Right renal cortex interstitium (tissue), 3 donors: ENCODE measurements at regions not wholly inside any gene's neighbourhood (a gene's known extent, or its start where the extent isn't known, plus 50 kb on each side); places are given as distances from the start of the nearest gene placed in this dataset.

Source experiments
- DNase-seq, 3 donors: peaks; one replicate each; pipeline ENCODE4 v3.0.0-alpha.2; 2013; ENCODE audit warnings: low read depth in 3 of 3, low spot score in 2 of 3

DNA sequence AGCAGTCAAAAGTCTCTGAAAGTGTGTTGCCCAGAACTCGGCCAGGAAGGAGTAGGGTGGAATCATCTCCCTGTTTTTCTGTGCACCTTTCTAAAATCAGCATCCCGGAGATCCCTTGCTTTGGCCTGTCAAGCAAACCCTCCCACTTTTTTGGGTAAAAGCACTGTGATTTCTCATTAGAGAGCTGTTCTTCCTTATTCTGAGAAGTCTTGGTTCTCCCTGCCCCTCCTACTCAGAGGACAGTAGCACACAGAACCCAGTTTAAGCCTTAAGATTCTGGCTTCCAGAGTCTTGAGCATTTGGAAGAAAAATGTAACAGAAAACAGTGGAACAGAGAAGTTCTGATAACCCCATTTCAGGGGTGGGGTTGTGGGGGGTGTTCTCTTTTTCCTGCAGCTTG lies 52.6 kb upstream of the KATNAL1 start:
- no peak for DNase-seq

GRCh38 chr13:30360586-30360985 lies 53.2 kb upstream of the KATNAL1 start:
- no peak for DNase-seq

DNA sequence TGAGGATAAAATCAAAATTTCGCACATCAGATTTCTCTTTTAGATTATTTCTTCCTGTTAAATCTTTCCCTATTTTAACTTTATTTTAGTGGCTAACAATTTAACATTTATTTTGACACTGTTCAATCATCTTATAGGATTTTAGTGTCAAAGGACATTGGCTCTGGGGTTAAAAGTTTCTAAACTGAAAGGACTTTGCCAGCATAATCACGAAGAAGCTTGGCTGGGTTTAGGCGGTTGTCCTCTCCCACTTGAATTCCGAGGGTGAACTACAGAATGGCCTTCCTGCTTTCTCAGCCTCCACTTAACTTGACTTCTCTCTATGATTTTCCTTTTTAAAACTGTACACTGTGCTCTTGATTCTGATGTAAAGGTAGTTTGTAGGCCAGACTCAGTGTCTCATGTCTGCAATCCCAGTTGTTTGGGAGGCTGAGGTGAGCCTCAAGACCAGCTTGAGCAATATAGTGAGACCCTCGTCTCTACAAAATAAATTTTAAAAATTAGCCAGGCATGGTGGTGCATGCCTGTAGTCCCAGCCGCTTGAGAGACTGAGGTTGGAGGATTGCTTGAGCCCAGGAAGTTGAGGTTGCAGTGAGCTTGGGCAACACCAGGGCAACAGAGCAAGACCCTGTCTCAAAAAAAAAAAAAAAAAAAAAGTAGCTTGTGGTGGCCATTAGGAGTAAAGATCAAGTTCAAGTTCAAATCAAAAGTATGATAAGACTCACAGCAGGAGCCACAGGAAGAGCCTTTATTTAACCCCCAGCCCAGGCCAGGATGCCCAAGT lies 54.8 kb upstream of the KATNAL1 start:
- DNase-seq = no peak

DNA sequence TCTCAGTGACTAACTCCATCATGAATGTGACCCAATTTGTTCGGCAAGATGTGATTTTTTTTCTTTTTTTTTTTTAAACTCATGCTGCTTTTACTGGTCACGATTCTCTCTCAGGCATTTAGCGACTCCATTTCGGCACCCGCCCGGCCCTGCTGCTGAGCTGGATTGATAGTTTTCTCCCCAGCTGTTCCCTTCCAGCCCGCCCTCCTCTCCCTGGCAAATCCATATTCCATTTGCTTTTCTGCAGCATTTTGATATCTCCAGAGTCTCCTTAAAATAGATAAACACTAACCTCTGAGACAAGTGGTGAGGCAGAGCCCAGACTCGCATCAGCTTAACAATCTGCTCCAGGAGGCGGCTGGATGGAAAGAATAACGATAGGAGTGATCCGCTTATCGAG lies 55.5 kb upstream of the KATNAL1 start:
- no peak for DNase-seq

- DNase-seq = no peak
These were observed 56.4 kb upstream of the KATNAL1 start for GRCh38 chr13:30363725-30364124.

DNA sequence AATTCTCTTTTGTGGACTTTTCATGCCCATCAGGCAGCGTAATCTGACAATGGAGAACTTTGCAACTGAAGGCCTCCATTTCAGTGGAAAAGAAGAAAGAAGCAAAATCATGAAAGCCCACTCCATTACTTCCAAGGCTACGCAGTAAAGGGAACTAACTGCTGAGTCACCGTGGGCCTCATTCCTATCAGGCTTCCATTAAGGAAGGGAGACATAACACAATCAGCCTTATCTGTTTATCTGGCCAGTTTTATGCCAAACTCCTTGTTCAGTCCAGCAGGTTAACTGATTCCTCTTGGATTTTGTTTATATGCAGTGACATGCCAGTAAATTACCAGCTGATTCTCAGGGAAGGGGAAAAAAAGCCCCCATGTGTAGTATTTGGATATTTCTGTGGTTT lies 56.8 kb upstream of the KATNAL1 start:
- DNase-seq = no peak

DNA sequence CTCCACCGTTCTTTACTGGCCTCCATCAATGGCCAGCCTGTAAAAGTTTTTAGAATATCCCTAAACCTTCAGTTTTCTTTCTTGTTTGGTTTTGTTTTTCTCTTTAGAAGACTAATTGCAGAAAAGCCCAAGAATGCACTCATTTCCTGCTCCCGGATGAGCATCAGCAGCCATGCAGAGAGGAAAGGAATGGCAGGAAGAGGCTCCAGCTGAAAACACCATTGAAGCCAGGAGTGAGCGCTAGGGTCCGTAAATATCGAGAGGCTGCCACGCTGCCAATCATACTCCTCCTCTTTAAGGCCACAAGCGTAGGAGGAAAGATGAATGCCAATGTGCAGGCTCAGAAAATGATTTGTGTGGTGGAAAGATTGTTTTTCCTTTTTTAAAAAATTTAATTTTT lies 57.4 kb upstream of the UBE2L5 start:
- peak in 1 of 3 donors; percentile 57 for DNase-seq

DNA sequence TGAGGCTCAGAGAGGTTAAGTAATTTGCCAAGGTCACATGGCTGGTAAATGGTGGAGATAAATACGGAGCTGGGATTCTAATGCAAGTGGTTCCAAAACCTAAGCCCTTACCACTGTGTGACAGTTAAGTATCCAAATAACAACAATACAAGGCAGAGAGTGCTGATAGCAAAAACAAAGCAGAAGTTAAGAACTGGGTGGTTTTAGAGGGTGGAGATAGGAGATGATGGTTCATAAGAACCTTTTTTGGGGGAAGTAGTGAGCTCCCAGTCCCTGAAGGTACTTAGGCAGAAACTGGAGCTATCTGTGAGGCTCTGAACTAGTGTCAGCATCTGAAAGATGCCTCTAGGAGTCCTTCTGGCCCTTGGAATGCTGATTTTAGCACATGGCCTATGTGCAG lies 56.2 kb upstream of the UBE2L5 start:
- DNase-seq = no peak

DNA sequence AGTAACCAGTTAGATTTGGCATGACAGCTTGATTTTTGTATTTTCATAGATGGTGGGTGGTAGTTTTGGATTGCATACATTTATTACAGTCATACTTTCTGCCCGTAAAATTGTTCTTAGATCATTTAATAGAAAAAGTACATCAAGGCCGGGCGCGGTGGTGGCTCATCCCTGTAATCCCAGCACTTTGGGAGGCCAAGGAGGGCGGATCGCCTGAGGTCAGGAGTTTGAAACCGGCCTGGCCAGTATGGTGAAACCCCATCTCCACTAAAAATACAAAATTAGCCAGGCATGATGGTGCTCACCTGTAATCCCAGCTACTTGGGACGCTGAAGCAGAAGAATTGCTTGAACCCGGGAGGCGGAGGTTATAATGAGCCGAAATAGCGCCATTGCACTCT lies 55.0 kb upstream of the UBE2L5 start:
- no peak for DNase-seq

DNA sequence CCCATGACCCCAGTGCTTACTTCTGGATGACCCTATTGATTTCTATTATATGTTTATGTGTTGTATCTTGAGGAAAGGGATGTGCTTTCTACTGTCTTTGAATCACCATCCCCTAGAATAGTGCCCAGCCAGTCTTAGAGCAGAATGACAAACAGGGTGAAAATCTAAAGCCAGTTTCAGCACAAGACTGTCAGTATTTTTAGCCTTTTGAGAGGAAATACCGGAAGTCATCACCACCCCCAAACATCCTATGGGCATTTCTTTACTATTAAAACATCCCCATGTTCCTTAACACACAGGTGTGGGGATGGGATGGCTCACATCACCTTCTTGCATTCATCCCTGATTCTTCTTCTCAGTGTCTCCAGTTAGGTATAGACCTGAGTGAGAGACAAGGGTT lies 52.1 kb upstream of the UBE2L5 start:
- no peak for DNase-seq

DNA sequence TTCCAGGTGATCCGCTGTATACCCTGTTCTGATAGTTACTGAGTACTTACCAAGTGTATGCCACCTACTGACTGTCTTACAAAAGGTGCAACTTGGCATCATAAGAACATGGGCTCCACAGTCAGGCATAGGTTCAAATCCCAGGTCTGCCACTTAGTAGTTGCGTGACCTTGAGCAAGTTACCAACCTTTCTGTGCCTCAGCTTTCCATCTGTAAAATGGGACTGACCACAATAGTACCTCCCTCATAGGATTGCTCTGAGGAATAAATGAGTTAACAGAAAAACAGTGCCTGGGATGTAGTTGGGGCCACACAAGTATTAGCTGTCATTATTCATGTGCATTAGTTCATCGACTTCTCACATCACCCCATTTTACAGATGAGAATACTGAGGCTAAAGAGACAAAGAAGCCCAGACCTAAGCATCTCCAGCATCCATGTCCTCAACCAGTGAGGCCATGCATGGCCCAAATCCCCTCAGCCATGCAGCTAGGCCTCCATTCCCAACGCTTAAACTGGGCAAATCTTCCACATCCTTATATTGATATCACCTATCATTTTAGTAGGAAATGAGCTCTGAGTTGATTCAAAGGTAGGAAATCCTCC lies 51.3 kb upstream of the UBE2L5 start:
- no peak for DNase-seq

GRCh38 chr13:30371649-30372265 lies 50.5 kb upstream of the UBE2L5 start:
- no peak for DNase-seq
